IMR-90 (cell line): ENCODE measurements at regions not wholly inside any gene's neighbourhood (a gene's known extent, or its start where the extent isn't known, plus 50 kb on each side); places are given as distances from the start of the nearest gene placed in this dataset.

Source experiments
- ATAC-seq: fragments of 200-7000 bp; cut with Tn5 transposase; 2 replicates; pipeline ENCODE4 v1.9.1; 2020; ENCODE audit warnings: low read depth, mild to moderate bottlenecking, moderate library complexity
- BruUV-seq: library from RNA; stranded (reverse); fragments of 400-500 nt; replicated peaks from 2 replicates; lab custom pipeline; 2021; lab: Mats Ljungman, UMichigan
- CTCF ChIA-PET: fragments of 300-600 bp; formaldehyde crosslinking; extraction: SDS; loops from one replicate; lab custom pipeline; 2021; ENCODE audit warnings: antibody characterized with exemption; lab: Yijun Ruan, JAX
- POLR2A ChIA-PET: fragments of 300-600 bp; sonication (Branson Sonifier 250); formaldehyde crosslinking; loops from one replicate; lab custom pipeline; 2022; ENCODE audit warnings: antibody characterized with exemption; ENCODE audit not compliant: unreplicated experiment; lab: Charles Lee
- DNase-seq: peaks from one replicate; pipeline ENCODE4 v3.0.0; 2013
- H2AFZ ChIP-seq: replicated peaks from 2 replicates; pipeline ENCODE3; 2013; ENCODE audit warnings: low read length, mild to moderate bottlenecking; ENCODE audit not compliant: poor library complexity
- H2AK5ac ChIP-seq: 2 replicates; pipeline ENCODE4 v1.6.1; 2013; ENCODE audit warnings: low read depth, low read length, inconsistent platforms
- H2AK9ac ChIP-seq: replicated peaks from 2 replicates; pipeline ENCODE3; 2013; ENCODE audit warnings: mild to moderate bottlenecking, low read depth, low read length, moderate library complexity; ENCODE audit not compliant: poor library complexity
- H2BK120ac ChIP-seq: 2 replicates; pipeline ENCODE4 v1.6.1; 2013; ENCODE audit warnings: low read depth, low read length, inconsistent platforms
- H2BK15ac ChIP-seq: 3 replicates; pipeline ENCODE4 v1.6.1; 2013; ENCODE audit warnings: low read depth, low read length, inconsistent platforms
- H2BK20ac ChIP-seq: 2 replicates; pipeline ENCODE4 v1.6.1; 2013; ENCODE audit warnings: low read depth, mild to moderate bottlenecking, inconsistent platforms, low read length, moderate library complexity
- H2BK5ac ChIP-seq: 2 replicates; pipeline ENCODE4 v1.6.1; 2013; ENCODE audit warnings: mild to moderate bottlenecking, low read depth, low read length, inconsistent platforms; ENCODE audit not compliant: poor library complexity, severe bottlenecking
- H3K14ac ChIP-seq: replicated peaks from 2 replicates; pipeline ENCODE4 v1.6.1; 2013; ENCODE audit warnings: low read depth, low read length, inconsistent platforms
- H3K18ac ChIP-seq: 2 replicates; pipeline ENCODE4 v1.6.1; 2013; ENCODE audit warnings: low read depth, low read length, control low read depth
- H3K23ac ChIP-seq: 2 replicates; pipeline ENCODE4 v1.6.1; 2013; ENCODE audit warnings: low read depth, low read length, inconsistent platforms
- H3K27ac ChIP-seq: 2 replicates; pipeline ENCODE4 v1.5.1; 2013; ENCODE audit warnings: mild to moderate bottlenecking, control low read depth, low read length; ENCODE audit not compliant: insufficient read depth
- H3K27me3 ChIP-seq: 2 replicates; pipeline ENCODE4 v1.6.1; 2013; ENCODE audit warnings: low read length; ENCODE audit not compliant: control insufficient read depth, insufficient read depth
- H3K36me3 ChIP-seq: 2 replicates; pipeline ENCODE4 v1.6.1; 2013; ENCODE audit warnings: low read length, mixed read lengths; ENCODE audit not compliant: control insufficient read depth, insufficient read depth
- H3K4ac ChIP-seq: 2 replicates; pipeline ENCODE4 v1.6.1; 2013; ENCODE audit warnings: low read depth, low read length, inconsistent platforms
- H3K4me1 ChIP-seq: 2 replicates; pipeline ENCODE4 v1.6.1; 2013; ENCODE audit warnings: low read length, mixed read lengths; ENCODE audit not compliant: control insufficient read depth, insufficient read depth
- H3K4me2 ChIP-seq: 2 replicates; pipeline ENCODE4 v1.6.1; 2013; ENCODE audit warnings: low read depth, mild to moderate bottlenecking, control low read depth, low read length, moderate library complexity
- H3K4me3 ChIP-seq: 2 replicates; pipeline ENCODE4 v1.5.1; 2013; ENCODE audit warnings: low read depth, mild to moderate bottlenecking, control low read depth, low read length, moderate library complexity; ENCODE audit not compliant: insufficient read depth
- H3K56ac ChIP-seq: 2 replicates; pipeline ENCODE4 v1.6.1; 2013; ENCODE audit warnings: low read length, inconsistent platforms; ENCODE audit not compliant: insufficient read depth; ENCODE audit errors: extremely low read depth
- H3K79me1 ChIP-seq, 2 experiments: 2 replicates each; pipeline ENCODE4 v1.6.1; 2013; ENCODE audit warnings: low read length in 2 of 2, inconsistent platforms in 1 of 2, low read depth in 1 of 2
- H3K9ac ChIP-seq: 2 replicates; pipeline ENCODE4 v1.6.1; 2013; ENCODE audit warnings: low read depth, low read length, control low read depth
- H3K9me1 ChIP-seq: 2 replicates; pipeline ENCODE4 v1.6.1; 2013; ENCODE audit warnings: low read length, inconsistent platforms; ENCODE audit not compliant: insufficient read depth
- H3K9me3 ChIP-seq: 2 replicates; pipeline ENCODE4 v1.6.1; 2013; ENCODE audit warnings: low read length; ENCODE audit not compliant: control insufficient read depth, insufficient read depth
- H4K20me1 ChIP-seq: 2 replicates; pipeline ENCODE4 v1.6.1; 2013; ENCODE audit warnings: low read length, inconsistent platforms; ENCODE audit not compliant: insufficient read depth
- H4K5ac ChIP-seq: 2 replicates; pipeline ENCODE4 v1.6.1; 2013; ENCODE audit warnings: mild to moderate bottlenecking, low read depth, low read length, control low read depth
- H4K8ac ChIP-seq, 2 experiments: 2 replicates each; pipeline ENCODE4 v1.6.1; 2013; ENCODE audit warnings: low read depth in 2 of 2, low read length in 2 of 2, control low read depth in 1 of 2, inconsistent platforms in 1 of 2
- H4K91ac ChIP-seq: 2 replicates; pipeline ENCODE4 v1.6.1; 2013; ENCODE audit warnings: low read depth, low read length, inconsistent platforms; ENCODE audit not compliant: insufficient read depth
- BHLHE40 ChIP-seq: fragments of 150-350 bp; IDR thresholded peaks from 2 replicates; pipeline ENCODE4 v1.6.1; 2016; ENCODE audit warnings: mild to moderate bottlenecking, low read depth, low read length
- CEBPB ChIP-seq: IDR thresholded peaks from 2 replicates; pipeline ENCODE4 v1.6.1; 2012; ENCODE audit warnings: low read depth, low read length, improper control_type of control experiment
- CHD1 ChIP-seq: IDR thresholded peaks from 2 replicates; pipeline ENCODE4 v1.6.1; 2012; ENCODE audit warnings: low read depth, low read length, improper control_type of control experiment
- FOS ChIP-seq: fragments of 150-350 bp; IDR thresholded peaks from 2 replicates; pipeline ENCODE4 v1.6.1; 2016; ENCODE audit warnings: low read depth, low read length
- MAFK ChIP-seq: IDR thresholded peaks from 2 replicates; pipeline ENCODE4 v1.6.1; 2012; ENCODE audit warnings: low read depth, low read length, improper control_type of control experiment
- MAZ ChIP-seq: IDR thresholded peaks from 2 replicates; pipeline ENCODE4 v1.6.1; 2012; ENCODE audit warnings: low read depth, mild to moderate bottlenecking, low read length, improper control_type of control experiment, moderate library complexity, borderline replicate concordance
- NFE2L2 ChIP-seq: fragments of 150-350 bp; IDR thresholded peaks from 2 replicates; pipeline ENCODE4 v1.6.1; 2016; ENCODE audit warnings: low read depth, mild to moderate bottlenecking, low read length
- POLR2A ChIP-seq: IDR thresholded peaks from 2 replicates; pipeline ENCODE4 v1.6.1; 2012; ENCODE audit warnings: mild to moderate bottlenecking, low read depth, low read length
- RAD21 ChIP-seq: IDR thresholded peaks from 2 replicates; pipeline ENCODE4 v1.6.1; 2012; ENCODE audit warnings: low read length, improper control_type of control experiment
- RCOR1 ChIP-seq: IDR thresholded peaks from 2 replicates; pipeline ENCODE4 v1.6.1; 2012; ENCODE audit warnings: mild to moderate bottlenecking, low read length, improper control_type of control experiment; ENCODE audit not compliant: insufficient replicate concordance
- RFX5 ChIP-seq: IDR thresholded peaks from 2 replicates; pipeline ENCODE4 v1.8.0; 2012; ENCODE audit warnings: low read depth, mild to moderate bottlenecking, low read length, moderate library complexity
- SMC3 ChIP-seq: fragments of 150-350 bp; IDR thresholded peaks from 2 replicates; pipeline ENCODE4 v1.6.1; 2016; ENCODE audit warnings: low read depth, mild to moderate bottlenecking, antibody characterized with exemption, low read length, moderate library complexity
- WGBS, 2 experiments: methylation state at CpG; one replicate each; pipeline versions ENCODE4 v1.1.5 to v1.1.7; 2013; ENCODE audit warnings: missing lambda C conversion rate in 2 of 2; ENCODE audit not compliant: insufficient read length in 1 of 2; ENCODE audit errors: extremely low coverage in 2 of 2; 5-methylcytosine and 5-hydroxymethylcytosine counted together
- dilution Hi-C: fragments of 300-500 bp; cut with HindIII; formaldehyde crosslinking; loops from one replicate; pipeline ENCODE4 v1.14.3; 2018; ENCODE audit warnings: low sequenced_read_pairs; ENCODE audit not compliant: unreplicated experiment
- in situ Hi-C: fragments of 300-500 bp; cut with MboI; formaldehyde crosslinking; loops from 3 replicates; pipeline ENCODE4 v1.14.3; 2019; ENCODE audit warnings: low sequenced_read_pairs, inconsistent platforms, mixed read lengths
- intact Hi-C: fragments of 100-400 bp; cut with micrococcal nuclease; formaldehyde crosslinking; loops from 2 replicates; pipeline ENCODE4 v1.10.0; 2022
- TF ChIP-seq, protein P1 (sequence below): fragments of 150-350 bp; IDR thresholded peaks from 2 replicates; pipeline ENCODE4 v1.6.1; 2016; ENCODE audit warnings: low read depth, mild to moderate bottlenecking, low read length, moderate library complexity, borderline replicate concordance
- TF ChIP-seq, protein P2 (sequence below): fragments of 150-350 bp; IDR thresholded peaks from 2 replicates; pipeline ENCODE4 v1.6.1; 2017; ENCODE audit warnings: mild to moderate bottlenecking, antibody characterized with exemption, low read length, low read depth
- TF ChIP-seq, protein P3 (sequence below): conservative IDR thresholded peaks from 2 replicates; pipeline ENCODE4 v1.5.1; 2012; ENCODE audit warnings: mild to moderate bottlenecking, low read depth, low read length, improper control_type of control experiment

DNA sequence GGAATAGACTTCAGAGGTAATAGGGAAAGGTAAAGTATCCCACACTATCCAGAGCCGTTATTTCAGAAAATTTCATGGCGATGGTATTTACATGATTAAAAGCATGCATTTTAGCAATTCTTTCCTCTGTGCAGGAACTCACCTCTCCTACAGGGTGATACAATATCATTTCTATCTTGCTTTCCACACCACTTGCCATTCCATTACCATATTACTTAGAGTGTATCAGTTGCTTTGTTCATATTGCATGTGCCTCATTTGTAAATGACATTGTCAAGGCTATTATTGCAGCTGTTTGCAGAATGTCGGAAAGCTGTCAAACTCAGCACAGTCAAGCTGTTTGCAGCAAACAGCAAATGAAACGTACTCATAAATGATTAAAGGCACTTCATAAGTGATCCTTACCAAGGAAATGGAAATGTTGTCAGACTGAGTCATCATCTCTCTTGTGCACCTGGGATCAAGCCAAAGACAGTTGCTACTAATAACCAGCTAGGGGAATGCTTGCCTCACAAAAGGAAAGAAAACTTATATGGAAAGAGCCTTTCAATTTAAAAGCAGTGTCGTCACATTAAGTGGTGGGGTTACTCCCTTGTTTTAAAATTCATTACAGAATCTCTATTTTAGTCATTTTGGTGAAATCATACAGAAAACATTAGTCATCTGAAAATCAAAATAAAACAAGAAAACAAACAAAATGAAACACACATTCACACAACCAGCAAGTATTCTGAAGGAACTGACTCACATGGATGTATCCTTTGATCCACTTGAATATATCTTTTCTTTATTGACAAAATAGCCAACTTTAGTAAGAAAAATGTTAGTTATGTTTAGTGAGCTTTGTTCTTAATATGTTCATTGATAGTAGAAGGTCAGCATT lies 1064.1 kb upstream of the CNTNAP5 start:
- no peak overlapping the region for H4K8ac ChIP-seq
- H4K20me1 ChIP-seq: no peaks in the 10 kb centered on the region
- H3K4me3 ChIP-seq: no peak overlapping the region
- no peak overlapping the region for H3K4ac ChIP-seq
- H2BK15ac ChIP-seq: no peak overlapping the region
- no peaks in the 10 kb centered on the region for H3K27me3 ChIP-seq
- H4K91ac ChIP-seq: no peak overlapping the region
- ATAC-seq (no peak), DNase-seq (no peak)
- in situ Hi-C loops: no loop called here
- no peak overlapping the region for H2BK120ac ChIP-seq
- ChIA-PET CTCF (no interaction called here), POLR2A (no interaction called here)
- 14% methylated on average over 2 of the region's 5 CpGs; no CpG with 5 or more reads in 1 of the 2 experiments for WGBS, 2 experiments
- no peak overlapping the region for H3K9ac ChIP-seq
- H2AK9ac ChIP-seq: no peak overlapping the region
- peaks cover 5% of the 10 kb centered on the region; the same call in 1 of the 2 replicates for H3K9me3 ChIP-seq
- no peak overlapping the region for H3K18ac ChIP-seq
- no peak overlapping the region for H4K5ac ChIP-seq
- H3K36me3 ChIP-seq: no peaks in the 10 kb centered on the region
- H3K4me2 ChIP-seq: no peak overlapping the region
- no TSS peak for BruUV-seq
- H3K56ac ChIP-seq: no peak overlapping the region
- dilution Hi-C loops: no loop called here
- H2BK20ac ChIP-seq: no peak overlapping the region
- H3K27ac ChIP-seq: no peak overlapping the region
- no peaks in the 10 kb centered on the region for H3K79me1 ChIP-seq
- no peak overlapping the region for H2BK5ac ChIP-seq
- H3K9me1 ChIP-seq: no peaks in the 10 kb centered on the region
- no peak overlapping the region for H3K23ac ChIP-seq
- H2AFZ ChIP-seq: no peak overlapping the region
- H3K14ac ChIP-seq: no peak overlapping the region
- no peak for TF ChIP-seq BHLHE40
- no peak for TF ChIP-seq NFE2L2
- no peak for TF ChIP-seq CEBPB
- TF ChIP-seq, protein P1, sequence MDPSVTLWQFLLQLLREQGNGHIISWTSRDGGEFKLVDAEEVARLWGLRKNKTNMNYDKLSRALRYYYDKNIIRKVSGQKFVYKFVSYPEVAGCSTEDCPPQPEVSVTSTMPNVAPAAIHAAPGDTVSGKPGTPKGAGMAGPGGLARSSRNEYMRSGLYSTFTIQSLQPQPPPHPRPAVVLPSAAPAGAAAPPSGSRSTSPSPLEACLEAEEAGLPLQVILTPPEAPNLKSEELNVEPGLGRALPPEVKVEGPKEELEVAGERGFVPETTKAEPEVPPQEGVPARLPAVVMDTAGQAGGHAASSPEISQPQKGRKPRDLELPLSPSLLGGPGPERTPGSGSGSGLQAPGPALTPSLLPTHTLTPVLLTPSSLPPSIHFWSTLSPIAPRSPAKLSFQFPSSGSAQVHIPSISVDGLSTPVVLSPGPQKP: no peak
- no peak for TF ChIP-seq CHD1
- no peak for TF ChIP-seq MAZ
- TF ChIP-seq FOS: no peak
- no peak for TF ChIP-seq RFX5
- no peak for TF ChIP-seq RAD21
- no peak for TF ChIP-seq RCOR1
- TF ChIP-seq, protein P2, sequence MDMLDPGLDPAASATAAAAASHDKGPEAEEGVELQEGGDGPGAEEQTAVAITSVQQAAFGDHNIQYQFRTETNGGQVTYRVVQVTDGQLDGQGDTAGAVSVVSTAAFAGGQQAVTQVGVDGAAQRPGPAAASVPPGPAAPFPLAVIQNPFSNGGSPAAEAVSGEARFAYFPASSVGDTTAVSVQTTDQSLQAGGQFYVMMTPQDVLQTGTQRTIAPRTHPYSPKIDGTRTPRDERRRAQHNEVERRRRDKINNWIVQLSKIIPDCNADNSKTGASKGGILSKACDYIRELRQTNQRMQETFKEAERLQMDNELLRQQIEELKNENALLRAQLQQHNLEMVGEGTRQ: no peak
- TF ChIP-seq, protein P3, sequence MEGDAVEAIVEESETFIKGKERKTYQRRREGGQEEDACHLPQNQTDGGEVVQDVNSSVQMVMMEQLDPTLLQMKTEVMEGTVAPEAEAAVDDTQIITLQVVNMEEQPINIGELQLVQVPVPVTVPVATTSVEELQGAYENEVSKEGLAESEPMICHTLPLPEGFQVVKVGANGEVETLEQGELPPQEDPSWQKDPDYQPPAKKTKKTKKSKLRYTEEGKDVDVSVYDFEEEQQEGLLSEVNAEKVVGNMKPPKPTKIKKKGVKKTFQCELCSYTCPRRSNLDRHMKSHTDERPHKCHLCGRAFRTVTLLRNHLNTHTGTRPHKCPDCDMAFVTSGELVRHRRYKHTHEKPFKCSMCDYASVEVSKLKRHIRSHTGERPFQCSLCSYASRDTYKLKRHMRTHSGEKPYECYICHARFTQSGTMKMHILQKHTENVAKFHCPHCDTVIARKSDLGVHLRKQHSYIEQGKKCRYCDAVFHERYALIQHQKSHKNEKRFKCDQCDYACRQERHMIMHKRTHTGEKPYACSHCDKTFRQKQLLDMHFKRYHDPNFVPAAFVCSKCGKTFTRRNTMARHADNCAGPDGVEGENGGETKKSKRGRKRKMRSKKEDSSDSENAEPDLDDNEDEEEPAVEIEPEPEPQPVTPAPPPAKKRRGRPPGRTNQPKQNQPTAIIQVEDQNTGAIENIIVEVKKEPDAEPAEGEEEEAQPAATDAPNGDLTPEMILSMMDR: no peak
- TF ChIP-seq MAFK: no peak
- no peak for TF ChIP-seq SMC3
- no peak for TF ChIP-seq POLR2A
- H3K4me1 ChIP-seq: no peaks in the 10 kb centered on the region
- intact Hi-C loops: no loop called here
- no peak overlapping the region for H2AK5ac ChIP-seq
